GM12872 (cell line): ENCODE measurements at regions not wholly inside any gene's neighbourhood (a gene's known extent, or its start where the extent isn't known, plus 50 kb on each side); places are given as distances from the start of the nearest gene placed in this dataset.

Source experiments
- CTCF ChIP-seq: IDR thresholded peaks from 3 replicates; pipeline ENCODE4 v1.5.1; 2011; ENCODE audit warnings: low read depth, mild to moderate bottlenecking, low read length, moderate library complexity; ENCODE audit not compliant: insufficient read depth

GRCh38 chr22:22783575-22783974 is 104.0 kb upstream of the IGLL5 start:
- TF ChIP-seq CTCF, result no peak

GRCh38 chr22:22784249-22785039 is 103.2 kb upstream of the IGLL5 start:
- TF ChIP-seq CTCF, result no peak

GRCh38 chr22:22785316-22786065 is 102.1 kb upstream of the IGLL5 start:
- no peak for TF ChIP-seq CTCF

GRCh38 chr22:22786301-22787115 is 101.1 kb upstream of the IGLL5 start:
- no peak for TF ChIP-seq CTCF

- no peak for TF ChIP-seq CTCF
Observed at GRCh38 chr22:22787151-22787550, 100.5 kb upstream of the IGLL5 start.

GRCh38 chr22:22787786-22788459 is 99.7 kb upstream of the IGLL5 start:
- peak; percentile 86 for TF ChIP-seq CTCF
